A549 (cell line): ENCODE measurements at regions not wholly inside any gene's neighbourhood (a gene's known extent, or its start where the extent isn't known, plus 50 kb on each side); places are given as distances from the start of the nearest gene placed in this dataset.

ENCODE experiments used
- ATAC-seq, 2 experiments: fragments of 200-7000 bp in 1 of 2; fragments of >200 bp in 1 of 2; cut with Nextera tagmentation in 1 of 2; cut with Tn5 transposase in 1 of 2; 3 replicates each; pipeline versions ENCODE4 v1.8.0 to v1.9.1; 2018 to 2020; ENCODE audit warnings: mild to moderate bottlenecking in 1 of 2, moderate library complexity in 1 of 2
- CTCF ChIA-PET: fragments of 300-600 bp; sonication (Branson Sonifier 250); formaldehyde crosslinking; extraction: SDS; loops from one replicate; lab custom pipeline; 2021; ENCODE audit warnings: antibody characterized with exemption, inconsistent platforms; lab: Yijun Ruan, JAX
- POLR2A ChIA-PET: fragments of 350-600 bp; formaldehyde crosslinking; extraction: SDS; loops from one replicate; lab custom pipeline; 2021; ENCODE audit warnings: antibody characterized with exemption, inconsistent platforms; lab: Yijun Ruan, JAX
- DNase-seq, 2 experiments: peaks; one replicate each; pipeline versions ENCODE4 v3.0.0 to v3.0.0-alpha.2; 2011 to 2016; ENCODE audit warnings: low read depth in 1 of 2, low spot score in 1 of 2
- FAIRE-seq: peaks from 2 replicates; lab custom pipeline; 2011; peaks lifted over from hg19 to GRCh38; lab: Jason Lieb, UNC
- H3K27ac ChIP-seq, 2 experiments: fragments of >200 bp; sonication (Bioruptor Twin); formaldehyde crosslinking; 3 replicates each; pipeline ENCODE4 v1.5.1; 2016 to 2017
- H3K4me1 ChIP-seq: fragments of >200 bp; sonication (Bioruptor Twin); formaldehyde crosslinking; 3 replicates; pipeline ENCODE4 v1.6.1; 2016
- H3K4me2 ChIP-seq: fragments of >200 bp; sonication (Bioruptor Twin); formaldehyde crosslinking; 3 replicates; pipeline ENCODE4 v1.6.1; 2016
- H3K4me3 ChIP-seq: fragments of >200 bp; sonication (Bioruptor Twin); formaldehyde crosslinking; 3 replicates; pipeline ENCODE4 v1.5.1; 2016
- H3K9me3 ChIP-seq: fragments of >200 bp; sonication (Bioruptor Twin); formaldehyde crosslinking; 3 replicates; pipeline ENCODE4 v1.6.1; 2016
- CBX8 ChIP-seq: fragments of 200-600 bp; sonication (generic); IDR thresholded peaks from 2 replicates; pipeline ENCODE4 v1.6.1; 2016
- CEBPB ChIP-seq, 2 experiments: fragments of >200 bp in 1 of 2; sonication (Bioruptor Twin) in 1 of 2; formaldehyde crosslinking in 1 of 2; IDR thresholded peaks; 2 replicates each; pipeline ENCODE4 v1.6.1; 2012 to 2016
- E2F6 ChIP-seq: IDR thresholded peaks from 2 replicates; pipeline ENCODE4 v1.6.1; 2012; ENCODE audit warnings: low read depth, borderline replicate concordance
- HOXB5 ChIP-seq: fragments of 250-450 bp; sonication (Bioruptor Pico); IDR thresholded peaks from 2 replicates; pipeline ENCODE4 v1.5.0; 2020; ENCODE audit warnings: mild to moderate bottlenecking, moderate library complexity
- JUNB ChIP-seq: fragments of >200 bp; sonication (Bioruptor Twin); formaldehyde crosslinking; IDR thresholded peaks from 2 replicates; pipeline ENCODE4 v1.6.1; 2016
- MAFK ChIP-seq: fragments of 450-650 bp; IDR thresholded peaks from 2 replicates; pipeline ENCODE4 v1.6.1; 2014; ENCODE audit not compliant: partially characterized antibody
- TFCP2L1 ChIP-seq: fragments of 250-450 bp; sonication (Bioruptor Pico); IDR thresholded peaks from 2 replicates; pipeline ENCODE4 v1.5.0; 2021; ENCODE audit warnings: mild to moderate bottlenecking
- ZC3H11A ChIP-seq: fragments of 450-650 bp; IDR thresholded peaks from 2 replicates; pipeline ENCODE4 v1.6.1; 2014; ENCODE audit warnings: antibody characterized with exemption, mild to moderate bottlenecking
- ZNF302 ChIP-seq: fragments of 250-450 bp; sonication (Bioruptor Pico); IDR thresholded peaks from 2 replicates; pipeline ENCODE4 v1.9.0; 2021; ENCODE audit warnings: inconsistent platforms, mild to moderate bottlenecking, moderate library complexity
- ZSCAN20 ChIP-seq: fragments of 250-450 bp; sonication (Bioruptor Pico); IDR thresholded peaks from 2 replicates; pipeline ENCODE4 v1.8.0; 2022; ENCODE audit warnings: mild to moderate bottlenecking, moderate library complexity
- WGBS: methylation state at CpG from one replicate; pipeline ENCODE4 v1.1.6; 2017; ENCODE audit errors: missing lambda C conversion rate; 5-methylcytosine and 5-hydroxymethylcytosine counted together
- TF ChIP-seq, protein P1 (sequence below): fragments of 250-450 bp; sonication (Bioruptor Pico); IDR thresholded peaks from 2 replicates; pipeline ENCODE4 v1.5.0; 2020; ENCODE audit warnings: low read depth, mild to moderate bottlenecking, moderate library complexity
- TF ChIP-seq, protein P2 (sequence below): fragments of 200-600 bp; sonication (generic); IDR thresholded peaks from 2 replicates; pipeline ENCODE4 v1.6.1; 2016; ENCODE audit warnings: antibody characterized with exemption, mild to moderate bottlenecking, moderate library complexity

GRCh38 chr17:5662409-5663085 lies 78.2 kb upstream of the NLRP1 start:
- H3K27ac ChIP-seq, result no peak overlapping the region
- H3K4me3 ChIP-seq, result no peak overlapping the region
- no peak for ATAC-seq
- no peak overlapping the region for H3K4me2 ChIP-seq
- WGBS, result 30% methylated on average over 7 of the region's 7 CpGs
- ChIA-PET POLR2A (interaction anchor here (0.5 kb wide), 1 partner anchor 222 kb away, joined by 4 read pairs; no protein-coding TSS in a partner anchor), CTCF (interaction anchor here (1.2 to 1.3 kb wide), 2 partner anchors 9 to 20 kb away, joined by 3 read pairs; no protein-coding TSS in a partner anchor)
- TF ChIP-seq TFCP2L1 (CRISPR knock-in tag) (no peak), MAFK (peak; percentile 43), CEBPB (IDR thresholded peaks at IDR 0.05) (no peak)
- no peak for FAIRE-seq
- no peak for DNase-seq
- H3K9me3 ChIP-seq, result no peaks in the 10 kb centered on the region
- no peaks in the 10 kb centered on the region for H3K4me1 ChIP-seq

- no peak for DNase-seq
- no peak for FAIRE-seq
- ChIA-PET CTCF (interaction anchor here (0.7 to 0.8 kb wide), 2 partner anchors 31 to 73 kb away, joined by 3 read pairs; no protein-coding TSS in a partner anchor), POLR2A (no interaction called here)
- no peak; a peak in 1 of 6 replicates for ATAC-seq
- no peak for TF ChIP-seq HOXB5
- TF ChIP-seq, protein P1, sequence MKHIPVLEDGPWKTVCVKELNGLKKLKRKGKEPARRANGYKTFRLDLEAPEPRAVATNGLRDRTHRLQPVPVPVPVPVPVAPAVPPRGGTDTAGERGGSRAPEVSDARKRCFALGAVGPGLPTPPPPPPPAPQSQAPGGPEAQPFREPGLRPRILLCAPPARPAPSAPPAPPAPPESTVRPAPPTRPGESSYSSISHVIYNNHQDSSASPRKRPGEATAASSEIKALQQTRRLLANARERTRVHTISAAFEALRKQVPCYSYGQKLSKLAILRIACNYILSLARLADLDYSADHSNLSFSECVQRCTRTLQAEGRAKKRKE (CRISPR knock-in tag), result no peak
- Histone ChIP-seq H3K4me1 (no peaks in the 10 kb centered on the region), H3K4me3 (no peak overlapping the region), H3K27ac (no peak overlapping the region), H3K4me2 (no peak overlapping the region), H3K9me3 (no peaks in the 10 kb centered on the region)
- WGBS, result 59% methylated on average over 12 of the region's 12 CpGs
Observed at GRCh38 chr17:5665164-5665563, 80.9 kb upstream of the NLRP1 start.

GRCh38 chr17:5667871-5668270 lies 83.6 kb upstream of the NLRP1 start:
- FAIRE-seq (no peak), DNase-seq (peak in 1 of 2 experiments; percentile 31), ATAC-seq (peak; percentile 45 to 82; a peak in 4 of 6 replicates)
- ChIA-PET CTCF (interaction anchor here (1.6 to 1.8 kb wide), 2 partner anchors 9 to 80 kb away, joined by 3 to 5 read pairs; no protein-coding TSS in a partner anchor), POLR2A (no interaction called here)
- 12% methylated on average over 6 of the region's 6 CpGs for WGBS
- Histone ChIP-seq H3K9me3 (no peaks in the 10 kb centered on the region), H3K4me3 (no peak overlapping the region), H3K27ac (no peak overlapping the region), H3K4me2 (no peak overlapping the region), H3K4me1 (no peaks in the 10 kb centered on the region)
- TF ChIP-seq, protein P2, sequence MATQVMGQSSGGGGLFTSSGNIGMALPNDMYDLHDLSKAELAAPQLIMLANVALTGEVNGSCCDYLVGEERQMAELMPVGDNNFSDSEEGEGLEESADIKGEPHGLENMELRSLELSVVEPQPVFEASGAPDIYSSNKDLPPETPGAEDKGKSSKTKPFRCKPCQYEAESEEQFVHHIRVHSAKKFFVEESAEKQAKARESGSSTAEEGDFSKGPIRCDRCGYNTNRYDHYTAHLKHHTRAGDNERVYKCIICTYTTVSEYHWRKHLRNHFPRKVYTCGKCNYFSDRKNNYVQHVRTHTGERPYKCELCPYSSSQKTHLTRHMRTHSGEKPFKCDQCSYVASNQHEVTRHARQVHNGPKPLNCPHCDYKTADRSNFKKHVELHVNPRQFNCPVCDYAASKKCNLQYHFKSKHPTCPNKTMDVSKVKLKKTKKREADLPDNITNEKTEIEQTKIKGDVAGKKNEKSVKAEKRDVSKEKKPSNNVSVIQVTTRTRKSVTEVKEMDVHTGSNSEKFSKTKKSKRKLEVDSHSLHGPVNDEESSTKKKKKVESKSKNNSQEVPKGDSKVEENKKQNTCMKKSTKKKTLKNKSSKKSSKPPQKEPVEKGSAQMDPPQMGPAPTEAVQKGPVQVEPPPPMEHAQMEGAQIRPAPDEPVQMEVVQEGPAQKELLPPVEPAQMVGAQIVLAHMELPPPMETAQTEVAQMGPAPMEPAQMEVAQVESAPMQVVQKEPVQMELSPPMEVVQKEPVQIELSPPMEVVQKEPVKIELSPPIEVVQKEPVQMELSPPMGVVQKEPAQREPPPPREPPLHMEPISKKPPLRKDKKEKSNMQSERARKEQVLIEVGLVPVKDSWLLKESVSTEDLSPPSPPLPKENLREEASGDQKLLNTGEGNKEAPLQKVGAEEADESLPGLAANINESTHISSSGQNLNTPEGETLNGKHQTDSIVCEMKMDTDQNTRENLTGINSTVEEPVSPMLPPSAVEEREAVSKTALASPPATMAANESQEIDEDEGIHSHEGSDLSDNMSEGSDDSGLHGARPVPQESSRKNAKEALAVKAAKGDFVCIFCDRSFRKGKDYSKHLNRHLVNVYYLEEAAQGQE, result no peak
- TF ChIP-seq JUNB (no peak), ZSCAN20 (no peak), ZNF302 (CRISPR knock-in tag) (no peak), CEBPB (IDR thresholded peaks at IDR 0.05) (no peak)

DNA sequence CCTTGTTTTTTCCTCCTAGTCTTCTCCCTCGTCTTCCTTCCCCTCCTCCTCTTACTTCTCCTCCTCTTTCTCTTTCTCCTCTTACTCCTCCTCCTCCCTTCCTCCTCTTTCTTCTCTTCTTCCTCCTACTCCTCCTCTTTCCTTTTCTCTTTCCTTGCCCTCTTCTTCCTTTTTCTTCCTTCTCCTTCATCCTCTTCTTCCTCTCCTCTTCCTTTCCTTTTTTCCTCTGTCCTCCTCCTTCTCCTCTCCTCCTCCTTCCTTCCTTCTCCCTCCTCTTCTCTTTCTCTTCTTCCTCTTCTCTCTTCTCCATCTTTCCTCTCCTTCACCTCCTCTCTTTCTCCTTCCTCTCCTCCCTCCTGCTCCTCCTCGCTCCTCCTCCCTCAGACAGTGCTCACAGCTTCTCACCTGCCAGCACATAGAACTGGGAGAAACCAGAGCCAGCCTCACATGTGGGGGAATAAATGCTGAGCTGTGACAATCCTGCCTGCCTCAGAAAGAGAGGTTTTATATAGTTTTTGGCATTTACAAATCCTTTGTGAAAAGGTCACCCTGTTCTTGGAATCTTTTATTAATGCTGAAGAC lies 84.3 kb upstream of the NLRP1 start:
- ATAC-seq (no peak), FAIRE-seq (no peak)
- CTCF ChIA-PET, result no interaction called here

More for the DNA sequence above, 84.3 kb upstream of the NLRP1 start:
- no peaks in the 10 kb centered on the region for H3K9me3 ChIP-seq
- DNase-seq, result no peak
- no peak for TF ChIP-seq JUNB
- TF ChIP-seq TFCP2L1 (CRISPR knock-in tag), result no peak
- peak; percentile 50 for TF ChIP-seq MAFK
- TF ChIP-seq E2F6, result no peak
- TF ChIP-seq ZC3H11A, result no peak
- TF ChIP-seq CBX8, result no peak
- WGBS, result 4% methylated on average over 2 of the region's 2 CpGs
- H3K4me1 ChIP-seq, result no peaks in the 10 kb centered on the region
- no peak overlapping the region for H3K4me3 ChIP-seq
- no peak overlapping the region for H3K27ac ChIP-seq
- H3K4me2 ChIP-seq, result no peak overlapping the region
- POLR2A ChIA-PET, result no interaction called here
